ENCODE measurements at regions not wholly inside any gene's neighbourhood (a gene's known extent, or its start where the extent isn't known, plus 50 kb on each side); places are given as distances from the start of the nearest gene placed in this dataset.

- no peak for FAIRE-seq
Measured at GRCh38 chr12:124726596-124727263, 136.9 kb downstream of the SCARB1 start.

- no peak for FAIRE-seq
Measured at GRCh38 chr12:124725597-124726237, 137.9 kb downstream of the SCARB1 start.

GRCh38 chr12:124725099-124725498, 138.6 kb downstream of the SCARB1 start:
- no peak for FAIRE-seq

DNA sequence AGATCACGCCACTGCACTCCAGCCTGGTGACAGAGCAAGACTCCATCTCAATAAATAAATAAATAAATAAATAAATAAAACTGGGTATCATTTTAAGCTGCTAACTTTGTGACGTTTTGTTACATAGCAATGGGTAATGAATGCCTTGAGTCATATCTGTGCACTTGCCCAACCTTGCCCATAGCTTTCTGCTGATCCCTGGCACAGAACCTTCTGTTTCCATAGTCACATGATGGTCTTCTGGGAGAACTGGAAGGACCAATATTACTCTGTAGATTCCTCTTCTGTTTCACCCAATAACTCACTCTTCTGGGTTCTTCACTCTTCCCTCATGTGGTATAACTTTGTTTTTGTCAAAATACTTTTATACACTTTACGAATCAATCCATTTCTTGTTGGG, 140.8 kb downstream of the SCARB1 start:
- FAIRE-seq, result no peak

- FAIRE-seq, result no peak
Measured at GRCh38 chr12:124721501-124722162, 142.0 kb downstream of the SCARB1 start.

DNA sequence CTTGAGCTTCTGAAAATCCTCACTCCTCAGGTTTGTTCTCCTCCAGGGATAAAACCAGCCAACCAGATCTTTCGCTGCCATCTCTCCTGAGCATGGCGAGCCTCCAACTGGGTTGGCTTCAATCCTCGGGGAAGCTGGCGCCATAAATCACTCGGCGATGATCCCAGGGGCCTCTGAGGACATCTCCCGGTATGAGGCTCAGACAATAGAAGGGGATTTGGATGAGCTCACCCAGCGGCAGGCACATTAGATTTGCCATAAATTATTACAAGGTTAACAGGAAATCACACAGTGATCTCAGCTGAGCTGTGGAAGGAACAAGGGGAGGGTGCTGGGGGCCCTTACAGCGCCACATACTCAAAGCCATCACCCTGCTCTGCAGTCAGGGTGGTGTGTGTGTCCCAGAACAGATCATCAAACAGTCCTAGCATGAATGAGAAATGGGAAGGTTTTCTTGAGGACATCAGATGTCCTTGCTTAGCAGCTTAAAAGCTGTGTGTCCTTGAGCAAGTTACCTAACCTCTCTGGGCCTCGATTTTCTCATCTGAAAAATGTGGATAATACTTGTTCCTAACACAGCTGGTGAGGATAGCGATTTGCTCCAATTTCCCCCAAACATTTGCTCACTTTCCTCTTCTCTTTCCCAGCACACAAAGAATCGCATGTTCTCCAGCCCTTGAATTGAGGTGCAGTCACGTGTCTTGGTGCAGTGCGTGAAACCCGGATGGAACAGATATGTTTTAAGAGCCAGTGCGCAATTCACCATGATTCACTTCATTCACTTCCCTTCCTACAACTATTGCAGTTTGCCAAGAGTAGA, 142.8 kb downstream of the SCARB1 start:
- no peak for FAIRE-seq

DNA sequence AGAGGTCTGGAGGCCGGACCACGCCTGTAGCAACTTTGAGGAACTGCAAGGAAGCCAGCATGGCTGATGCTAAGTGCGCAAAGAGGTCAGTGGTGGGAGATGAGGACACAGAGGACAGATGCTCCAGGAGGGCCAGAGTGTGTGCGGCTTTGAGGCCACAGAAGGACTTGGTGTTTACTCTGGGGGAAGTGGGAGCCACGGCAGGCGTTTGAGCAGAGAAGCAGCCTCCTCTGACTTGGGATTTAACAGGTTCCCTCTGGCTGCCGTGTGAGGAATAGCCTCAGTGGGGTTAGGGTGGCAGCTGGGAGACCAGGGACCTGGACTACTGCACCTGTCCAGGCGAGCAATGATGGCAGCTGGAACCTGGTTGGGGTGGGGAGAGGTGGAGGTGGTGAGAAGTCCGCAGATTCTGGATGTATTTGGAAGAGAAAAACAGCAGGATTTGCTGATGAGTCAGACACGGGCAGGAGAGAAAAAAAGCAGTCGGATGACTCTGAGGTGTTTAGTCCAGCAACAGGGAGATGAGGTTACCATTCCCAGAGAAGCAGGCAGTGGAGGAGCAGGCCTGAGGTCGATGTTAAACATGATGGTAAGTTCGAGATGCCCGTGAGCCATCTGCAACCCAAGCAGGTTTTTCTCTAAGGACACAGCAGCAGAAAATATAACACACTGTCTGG, 143.5 kb downstream of the SCARB1 start:
- FAIRE-seq, result no peak

GRCh38 chr12:124719231-124719630, 144.4 kb downstream of the SCARB1 start:
- FAIRE-seq, result no peak

- FAIRE-seq, result no peak
Measured at GRCh38 chr12:124718458-124718857, 145.2 kb downstream of the SCARB1 start.

DNA sequence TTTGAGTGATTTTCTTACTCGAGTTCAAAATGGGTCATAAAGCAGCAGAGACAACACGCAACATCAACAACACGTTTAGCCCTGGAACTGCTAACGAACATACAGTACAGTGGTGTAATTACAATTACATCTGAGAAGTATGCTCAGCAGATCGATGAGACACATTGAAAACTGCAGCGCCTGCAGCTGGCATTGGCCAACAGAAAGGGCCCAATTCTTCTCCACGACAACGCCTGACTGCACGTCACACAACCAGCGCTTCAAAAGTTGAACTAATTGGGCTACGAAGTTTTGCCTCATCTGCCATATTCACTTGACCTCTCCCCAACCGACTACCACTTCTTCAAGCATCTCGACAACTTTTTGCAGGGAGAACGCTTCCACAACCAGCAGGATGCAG, 145.6 kb downstream of the SCARB1 start:
- no peak for FAIRE-seq

DNA sequence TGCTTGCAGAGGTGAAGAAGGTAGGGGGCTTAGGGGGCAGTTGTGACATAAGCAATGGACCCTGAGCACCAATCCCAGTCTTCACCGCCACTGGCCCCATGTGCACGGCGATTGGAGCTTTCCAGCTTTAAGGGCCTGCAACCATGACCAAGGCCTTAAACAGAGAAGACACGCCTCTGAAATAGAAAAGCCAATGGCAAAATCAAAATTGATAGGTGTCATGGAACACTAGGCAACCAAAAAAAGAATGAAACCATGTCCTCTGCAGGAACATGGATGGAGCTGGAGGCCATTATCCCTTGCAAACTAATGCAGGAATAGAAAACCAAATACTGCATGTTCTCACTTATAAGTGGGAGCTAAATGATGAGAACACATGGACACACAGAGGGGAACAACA, 146.3 kb downstream of the SCARB1 start:
- no peak for FAIRE-seq

DNA sequence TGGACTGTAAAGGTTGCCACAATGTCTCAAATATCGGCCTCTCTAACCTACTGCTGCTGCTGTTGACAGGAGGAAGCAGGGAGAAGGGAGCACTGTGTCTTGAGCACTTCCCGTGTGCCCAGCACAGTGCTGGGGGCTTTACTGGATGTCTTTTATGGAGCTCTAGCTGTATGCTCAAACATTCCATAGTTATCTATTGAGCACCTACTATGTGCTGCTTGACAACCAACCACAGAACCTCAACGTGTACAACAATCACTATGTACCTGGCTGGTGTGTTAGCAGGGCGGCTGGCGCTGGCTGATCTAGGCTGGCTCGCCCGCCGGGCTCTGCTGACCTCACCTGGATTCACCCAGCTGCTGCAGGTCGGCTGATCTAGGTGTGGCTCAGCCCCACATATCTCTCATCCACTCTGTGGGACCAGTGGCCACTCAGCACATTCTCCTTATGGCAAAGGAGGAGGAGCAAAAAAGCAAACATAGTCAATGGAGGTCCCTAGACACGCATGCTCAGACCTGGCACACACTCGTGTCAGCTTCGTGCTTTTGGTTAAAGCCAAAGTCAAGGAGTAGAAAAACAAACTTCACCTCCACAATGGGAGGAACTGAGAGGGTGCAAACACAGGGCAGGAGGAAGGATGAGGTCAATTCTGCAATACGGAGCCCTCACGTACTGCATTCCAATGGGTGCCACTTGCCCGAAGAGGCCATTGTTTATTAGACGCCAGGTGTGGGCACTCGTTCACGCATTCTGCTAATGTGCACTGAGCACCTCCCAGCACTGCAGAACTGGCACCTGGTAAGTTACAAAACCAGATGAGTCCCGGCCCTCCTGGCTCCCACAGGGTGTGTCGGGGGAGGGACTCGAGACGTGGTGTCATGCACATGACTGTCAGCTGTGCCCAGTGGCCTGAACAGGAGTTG, 147.2 kb downstream of the SCARB1 start:
- FAIRE-seq, result no peak

- FAIRE-seq, result no peak
Measured at GRCh38 chr12:124715121-124715990, 147.9 kb upstream of the NCOR2 start.

DNA sequence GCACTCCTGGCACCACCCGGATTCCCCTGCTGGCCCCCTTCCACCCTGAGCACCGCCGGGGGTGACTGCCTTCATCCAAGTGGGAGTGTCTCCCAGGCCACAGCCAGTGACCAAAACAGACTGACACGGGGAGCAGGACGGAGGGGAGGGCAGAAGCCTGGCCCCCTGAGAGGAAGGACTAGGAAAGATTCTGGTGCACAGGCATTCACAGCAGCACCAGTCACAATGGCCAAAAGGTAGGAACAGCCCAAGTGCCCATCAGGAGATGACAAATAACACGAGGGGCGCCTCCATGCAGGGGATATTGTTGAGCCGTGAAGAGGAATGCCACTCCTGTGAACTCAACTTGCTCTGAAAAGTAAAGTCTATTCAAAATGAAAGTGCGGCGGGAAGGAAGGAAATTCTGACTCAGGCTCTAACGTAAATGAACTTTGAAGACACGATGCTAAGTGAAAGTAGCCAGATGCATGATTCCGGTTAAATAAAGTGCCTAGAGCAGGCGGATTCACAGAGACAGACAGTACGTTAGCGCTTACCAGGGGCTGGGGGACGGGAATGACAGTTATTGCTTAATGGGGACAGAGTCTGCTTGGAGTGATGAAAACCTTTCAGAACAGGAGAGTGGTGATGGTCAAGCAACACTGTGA, 146.1 kb upstream of the NCOR2 start:
- FAIRE-seq, result no peak

- no peak for FAIRE-seq
Measured at GRCh38 chr12:124713041-124713435, 145.6 kb upstream of the NCOR2 start.

- FAIRE-seq, result no peak
Measured at GRCh38 chr12:124711344-124711743, 143.9 kb upstream of the NCOR2 start.

DNA sequence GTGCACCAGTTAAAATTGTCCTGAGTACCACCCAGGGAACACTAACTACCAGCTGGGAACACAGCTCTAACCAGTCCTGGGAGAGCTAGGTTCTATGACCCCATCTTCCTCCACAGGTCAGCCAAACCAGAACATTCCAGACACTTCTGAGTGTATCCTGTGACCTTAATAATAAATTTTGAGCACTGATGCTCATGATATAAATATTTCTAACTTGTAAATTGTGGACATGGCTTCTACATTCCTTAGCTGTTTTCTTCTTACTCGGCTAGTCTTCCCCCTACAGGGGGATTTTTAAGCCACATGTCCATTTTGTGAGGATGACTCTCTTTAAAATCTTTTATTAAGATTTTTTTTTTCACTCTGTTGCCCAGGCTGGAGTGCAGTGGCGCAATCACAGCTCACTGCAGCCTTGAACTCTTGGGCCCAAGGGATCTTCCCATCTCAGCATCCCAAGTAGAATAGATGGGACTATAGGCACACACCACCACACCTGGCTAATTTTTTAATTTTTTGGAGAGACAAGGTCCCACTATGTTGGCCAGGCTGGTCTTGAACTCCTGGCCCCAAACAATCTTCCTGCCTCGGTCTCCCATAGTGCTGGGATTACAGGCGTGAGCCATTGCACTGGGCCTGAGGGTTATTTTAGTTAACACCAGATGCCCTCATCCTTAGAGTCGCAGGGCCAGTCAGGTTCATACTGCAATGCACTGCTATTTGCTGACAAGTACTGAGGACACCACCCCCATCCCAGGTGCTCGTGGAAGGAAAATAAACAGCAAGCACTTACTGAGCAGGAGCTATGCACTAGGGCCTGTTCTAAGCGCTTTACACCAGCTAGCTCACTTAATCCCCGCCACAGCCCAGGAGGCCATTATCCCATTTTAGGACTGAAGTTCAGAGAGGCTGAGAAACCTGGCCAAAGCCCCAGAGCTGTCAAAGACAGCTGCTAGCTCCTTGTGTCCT, 142.6 kb upstream of the NCOR2 start:
- FAIRE-seq, result peak; percentile 85

- FAIRE-seq, result no peak
Measured at GRCh38 chr12:124707316-124707715, 139.9 kb upstream of the NCOR2 start.

DNA sequence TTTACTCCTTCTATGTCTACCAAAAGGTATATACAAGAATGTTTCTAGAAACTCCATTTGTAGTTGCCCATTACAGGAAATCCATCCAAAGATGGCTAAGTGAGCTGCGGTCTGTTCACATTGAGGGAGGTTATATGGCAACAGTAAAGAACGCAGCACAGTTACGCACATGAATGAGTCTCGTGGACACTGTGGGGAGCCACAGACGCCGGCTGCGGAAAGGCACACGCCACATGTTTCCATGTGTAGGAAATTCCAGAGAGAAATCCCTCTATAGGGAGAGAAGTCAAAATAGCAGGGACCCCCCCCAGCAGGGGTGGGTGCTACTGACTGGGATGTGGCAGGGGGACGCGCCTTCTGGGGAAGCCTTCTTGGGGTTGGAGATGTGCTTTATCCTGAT, 139.0 kb upstream of the NCOR2 start:
- no peak for FAIRE-seq

All from endometrium (tissue), 2 donors.